Keratinocyte (primary cell): ENCODE measurements at regions not wholly inside any gene's neighbourhood (a gene's known extent, or its start where the extent isn't known, plus 50 kb on each side); places are given as distances from the start of the nearest gene placed in this dataset.

Source experiments
- DNase-seq: peaks from one replicate; pipeline ENCODE4 v3.0.0-alpha.2; 2011; ENCODE audit warnings: low read depth, missing footprints, low spot score
- FAIRE-seq: peaks from 2 replicates; lab custom pipeline; 2011; peaks lifted over from hg19 to GRCh38; lab: Jason Lieb, UNC
- H2AFZ ChIP-seq: 2 replicates; pipeline ENCODE4 v1.6.0; 2012; ENCODE audit warnings: low read length, control low read depth, inconsistent platforms; ENCODE audit not compliant: control insufficient read depth
- H3K27ac ChIP-seq: 2 replicates; pipeline ENCODE4 v1.5.1; 2011; ENCODE audit warnings: low read length; ENCODE audit not compliant: control insufficient read depth, insufficient read depth
- H3K27me3 ChIP-seq: 3 replicates; pipeline ENCODE4 v1.6.0; 2011; ENCODE audit warnings: low read length; ENCODE audit not compliant: control insufficient read depth, insufficient read depth; ENCODE audit errors: extremely low read depth
- H3K36me3 ChIP-seq, 2 experiments: 2 replicates in 1 of 2; 3 replicates in 1 of 2; pipeline ENCODE4 v1.5.1; 2011; ENCODE audit warnings: low read length in 2 of 2, mild to moderate bottlenecking in 1 of 2; ENCODE audit not compliant: control insufficient read depth in 2 of 2, insufficient read depth in 2 of 2; ENCODE audit errors: extremely low read depth in 1 of 2
- H3K4me1 ChIP-seq: 3 replicates; pipeline ENCODE4 v1.5.1; 2011; ENCODE audit warnings: low read length; ENCODE audit not compliant: control insufficient read depth, insufficient read depth; ENCODE audit errors: extremely low read depth
- H3K4me2 ChIP-seq: 3 replicates; pipeline ENCODE4 v1.6.0; 2011; ENCODE audit warnings: low read depth, low read length; ENCODE audit not compliant: control insufficient read depth, insufficient read depth; ENCODE audit errors: extremely low read depth
- H3K4me3 ChIP-seq, 3 experiments: fragments of 200-600 bp in 1 of 3; sonication (generic) in 1 of 3; 2 replicates in 2 of 3; 3 replicates in 1 of 3; pipeline ENCODE4 v1.5.1; 2011 to 2016; ENCODE audit warnings: low read length in 3 of 3, mild to moderate bottlenecking in 3 of 3, control low read depth in 2 of 3, inconsistent platforms in 1 of 3, low read depth in 1 of 3, mixed read lengths in 1 of 3, mixed run types in 1 of 3, moderate library complexity in 1 of 3; ENCODE audit not compliant: control insufficient read depth in 2 of 3, insufficient read depth in 2 of 3; ENCODE audit errors: extremely low read depth in 1 of 3
- H3K79me2 ChIP-seq: 2 replicates; pipeline ENCODE4 v1.6.0; 2012; ENCODE audit warnings: low read length; ENCODE audit not compliant: control insufficient read depth, insufficient read depth
- H3K9ac ChIP-seq: 3 replicates; pipeline ENCODE4 v1.6.0; 2011; ENCODE audit warnings: low read length; ENCODE audit not compliant: control insufficient read depth, insufficient read depth; ENCODE audit errors: extremely low read depth
- H3K9me1 ChIP-seq: 3 replicates; pipeline ENCODE4 v1.6.0; 2011; ENCODE audit warnings: low read length; ENCODE audit not compliant: control insufficient read depth, insufficient read depth; ENCODE audit errors: extremely low read depth
- H3K9me3 ChIP-seq: 2 replicates; pipeline ENCODE4 v1.5.1; 2012; ENCODE audit warnings: low read depth, low read length; ENCODE audit not compliant: control insufficient read depth
- H4K20me1 ChIP-seq: 3 replicates; pipeline ENCODE4 v1.6.0; 2011; ENCODE audit warnings: low read length; ENCODE audit not compliant: control insufficient read depth, insufficient read depth; ENCODE audit errors: extremely low read depth
- EZH2 ChIP-seq: IDR thresholded peaks from one replicate; pipeline ENCODE4 v1.6.1; 2012; ENCODE audit warnings: inconsistent platforms, mild to moderate bottlenecking, low read length, moderate library complexity
- dilution Hi-C: fragments of 300-500 bp; cut with MboI; formaldehyde crosslinking; loops from one replicate; pipeline ENCODE4 v1.7.0; 2020; ENCODE audit warnings: low sequenced_read_pairs; ENCODE audit not compliant: extremely low pct_ligation_motif_present
- TF ChIP-seq, protein P1 (sequence below), 3 experiments: IDR thresholded peaks in 1 of 3; conservative IDR thresholded peaks in 1 of 3; optimal IDR thresholded peaks in 1 of 3; 2 replicates in 2 of 3; 3 replicates in 1 of 3; pipeline versions ENCODE3 to v1.5.1; 2011; ENCODE audit warnings: low read length in 3 of 3, mild to moderate bottlenecking in 3 of 3, moderate library complexity in 2 of 3, control low read depth in 1 of 3, inconsistent platforms in 1 of 3; ENCODE audit not compliant: insufficient read depth in 2 of 3; ENCODE audit errors: extremely low read depth in 1 of 3

DNA sequence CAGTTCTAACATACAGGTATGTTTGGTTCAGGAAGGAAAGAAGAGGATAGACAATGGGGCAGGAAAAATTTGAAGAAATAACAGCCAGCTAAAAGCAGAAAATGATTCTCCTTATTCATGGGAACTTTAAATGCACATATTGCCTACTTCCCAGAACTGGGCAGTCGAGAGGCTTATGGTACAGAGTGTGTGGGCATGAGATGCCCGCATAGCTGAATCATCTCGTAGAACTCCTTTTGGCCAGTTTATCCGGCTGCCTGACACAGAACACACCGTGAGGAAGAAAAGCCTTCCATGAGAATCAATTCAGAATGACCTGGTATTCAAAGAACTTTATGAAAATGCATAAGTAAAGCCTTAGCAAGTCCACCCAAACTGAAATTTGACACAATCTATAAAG lies 471.6 kb downstream of the SH2D4B start:
- Histone ChIP-seq H3K4me3 (no peak overlapping the region), H2AFZ (no peak overlapping the region), H3K79me2 (no peaks in the 10 kb centered on the region), H4K20me1 (no peaks in the 10 kb centered on the region), H3K9me3 (no peaks in the 10 kb centered on the region), H3K9me1 (no peaks in the 10 kb centered on the region), H3K27me3 (no peaks in the 10 kb centered on the region), H3K36me3 (no peaks in the 10 kb centered on the region), H3K4me1 (peaks cover 10% of the 10 kb centered on the region), H3K4me2 (no peak overlapping the region), H3K27ac (no peak overlapping the region), H3K9ac (no peak overlapping the region)
- no peak for TF ChIP-seq EZH2
- TF ChIP-seq, protein P1, sequence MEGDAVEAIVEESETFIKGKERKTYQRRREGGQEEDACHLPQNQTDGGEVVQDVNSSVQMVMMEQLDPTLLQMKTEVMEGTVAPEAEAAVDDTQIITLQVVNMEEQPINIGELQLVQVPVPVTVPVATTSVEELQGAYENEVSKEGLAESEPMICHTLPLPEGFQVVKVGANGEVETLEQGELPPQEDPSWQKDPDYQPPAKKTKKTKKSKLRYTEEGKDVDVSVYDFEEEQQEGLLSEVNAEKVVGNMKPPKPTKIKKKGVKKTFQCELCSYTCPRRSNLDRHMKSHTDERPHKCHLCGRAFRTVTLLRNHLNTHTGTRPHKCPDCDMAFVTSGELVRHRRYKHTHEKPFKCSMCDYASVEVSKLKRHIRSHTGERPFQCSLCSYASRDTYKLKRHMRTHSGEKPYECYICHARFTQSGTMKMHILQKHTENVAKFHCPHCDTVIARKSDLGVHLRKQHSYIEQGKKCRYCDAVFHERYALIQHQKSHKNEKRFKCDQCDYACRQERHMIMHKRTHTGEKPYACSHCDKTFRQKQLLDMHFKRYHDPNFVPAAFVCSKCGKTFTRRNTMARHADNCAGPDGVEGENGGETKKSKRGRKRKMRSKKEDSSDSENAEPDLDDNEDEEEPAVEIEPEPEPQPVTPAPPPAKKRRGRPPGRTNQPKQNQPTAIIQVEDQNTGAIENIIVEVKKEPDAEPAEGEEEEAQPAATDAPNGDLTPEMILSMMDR (optimal IDR thresholded peaks at IDR 0.05 in 1 of 3, IDR thresholded peaks at IDR 0.05 in 1 of 3, conservative IDR thresholded peaks at IDR 0.05 in 1 of 3; ENCODE audit: extremely low read depth in 1 of 3, insufficient read depth in 2 of 3, low read length in 3 of 3) = no peak
- no peak for DNase-seq
- no peak for FAIRE-seq
- dilution Hi-C loops = no loop called here

DNA sequence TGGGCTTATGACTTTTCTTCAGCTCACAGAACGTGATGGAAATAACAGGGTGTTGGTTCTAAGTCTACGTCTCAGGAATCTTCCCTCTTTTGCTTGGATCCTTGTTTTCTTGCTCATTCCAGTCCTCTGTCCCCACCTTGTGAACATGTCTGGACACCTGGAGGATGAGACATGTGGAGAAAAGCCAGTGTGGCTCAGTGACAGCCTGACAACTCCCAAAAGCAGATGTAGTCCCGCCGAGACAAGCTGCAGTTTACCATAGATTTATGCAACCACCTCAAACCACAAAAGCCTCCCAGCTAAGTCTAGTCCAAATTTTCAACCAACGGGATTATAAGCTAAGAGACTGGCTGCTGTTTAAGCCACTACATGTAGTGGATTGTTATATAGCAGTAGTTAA lies 476.1 kb downstream of the SH2D4B start:
- no peak overlapping the region for H3K9ac ChIP-seq
- peaks cover 10% of the 10 kb centered on the region for H3K4me1 ChIP-seq
- peak overlapping the region; percentile 76 for H2AFZ ChIP-seq
- no peaks in the 10 kb centered on the region for H3K27me3 ChIP-seq
- H3K4me3 ChIP-seq = no peak overlapping the region
- dilution Hi-C loops = no loop called here
- H3K9me3 ChIP-seq = no peaks in the 10 kb centered on the region
- TF ChIP-seq, protein P1 (optimal IDR thresholded peaks at IDR 0.05 in 1 of 3, IDR thresholded peaks at IDR 0.05 in 1 of 3, conservative IDR thresholded peaks at IDR 0.05 in 1 of 3; ENCODE audit: extremely low read depth in 1 of 3, insufficient read depth in 2 of 3, low read length in 3 of 3) = peak in 1 of 3 experiments; percentile 14
- no peak for TF ChIP-seq EZH2
- H3K9me1 ChIP-seq = no peaks in the 10 kb centered on the region
- peak; percentile 15 for DNase-seq
- peak; percentile 78 for FAIRE-seq
- no peak overlapping the region for H3K27ac ChIP-seq
- no peaks in the 10 kb centered on the region for H3K79me2 ChIP-seq
- no peaks in the 10 kb centered on the region for H3K36me3 ChIP-seq
- H3K4me2 ChIP-seq = peak overlapping the region; percentile 69
- no peaks in the 10 kb centered on the region for H4K20me1 ChIP-seq
